Keratinocyte (primary cell): ENCODE measurements at regions not wholly inside any gene's neighbourhood (a gene's known extent, or its start where the extent isn't known, plus 50 kb on each side); places are given as distances from the start of the nearest gene placed in this dataset.

Experiments used
- EZH2 ChIP-seq: IDR thresholded peaks from one replicate; pipeline ENCODE4 v1.6.1; 2012; ENCODE audit warnings: inconsistent platforms, mild to moderate bottlenecking, low read length, moderate library complexity
- TF ChIP-seq, protein P1 (sequence below), 3 experiments: IDR thresholded peaks in 1 of 3; conservative IDR thresholded peaks in 1 of 3; optimal IDR thresholded peaks in 1 of 3; 2 replicates in 2 of 3; 3 replicates in 1 of 3; pipeline versions ENCODE3 to v1.5.1; 2011; ENCODE audit warnings: low read length in 3 of 3, mild to moderate bottlenecking in 3 of 3, moderate library complexity in 2 of 3, control low read depth in 1 of 3, inconsistent platforms in 1 of 3; ENCODE audit not compliant: insufficient read depth in 2 of 3; ENCODE audit errors: extremely low read depth in 1 of 3

DNA sequence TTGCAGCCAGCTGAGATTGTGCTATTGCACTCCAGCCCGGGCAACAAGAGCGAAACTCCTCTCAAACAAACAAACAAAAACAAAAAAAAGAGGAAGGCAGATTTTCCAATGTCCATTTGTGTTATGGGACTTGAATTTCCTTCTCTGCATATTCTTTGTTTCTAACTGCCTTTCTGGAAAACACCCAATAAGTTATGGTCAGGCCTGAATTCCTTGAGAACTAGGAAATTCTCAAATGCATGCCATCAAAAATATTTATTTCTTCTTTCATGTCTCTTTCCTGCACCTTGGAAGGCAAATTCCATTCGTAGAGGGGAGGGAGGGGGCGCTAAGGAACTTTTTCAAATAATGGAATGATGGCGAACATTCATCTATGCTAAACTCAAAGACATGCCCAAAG, 117.6 kb upstream of the TMCC3 start:
- TF ChIP-seq, protein P1, sequence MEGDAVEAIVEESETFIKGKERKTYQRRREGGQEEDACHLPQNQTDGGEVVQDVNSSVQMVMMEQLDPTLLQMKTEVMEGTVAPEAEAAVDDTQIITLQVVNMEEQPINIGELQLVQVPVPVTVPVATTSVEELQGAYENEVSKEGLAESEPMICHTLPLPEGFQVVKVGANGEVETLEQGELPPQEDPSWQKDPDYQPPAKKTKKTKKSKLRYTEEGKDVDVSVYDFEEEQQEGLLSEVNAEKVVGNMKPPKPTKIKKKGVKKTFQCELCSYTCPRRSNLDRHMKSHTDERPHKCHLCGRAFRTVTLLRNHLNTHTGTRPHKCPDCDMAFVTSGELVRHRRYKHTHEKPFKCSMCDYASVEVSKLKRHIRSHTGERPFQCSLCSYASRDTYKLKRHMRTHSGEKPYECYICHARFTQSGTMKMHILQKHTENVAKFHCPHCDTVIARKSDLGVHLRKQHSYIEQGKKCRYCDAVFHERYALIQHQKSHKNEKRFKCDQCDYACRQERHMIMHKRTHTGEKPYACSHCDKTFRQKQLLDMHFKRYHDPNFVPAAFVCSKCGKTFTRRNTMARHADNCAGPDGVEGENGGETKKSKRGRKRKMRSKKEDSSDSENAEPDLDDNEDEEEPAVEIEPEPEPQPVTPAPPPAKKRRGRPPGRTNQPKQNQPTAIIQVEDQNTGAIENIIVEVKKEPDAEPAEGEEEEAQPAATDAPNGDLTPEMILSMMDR (optimal IDR thresholded peaks at IDR 0.05 in 1 of 3, IDR thresholded peaks at IDR 0.05 in 1 of 3, conservative IDR thresholded peaks at IDR 0.05 in 1 of 3; ENCODE audit: extremely low read depth in 1 of 3, insufficient read depth in 2 of 3, low read length in 3 of 3): no peak
- TF ChIP-seq EZH2: no peak
